HEK293 (cell line): ENCODE measurements at regions not wholly inside any gene's neighbourhood (a gene's known extent, or its start where the extent isn't known, plus 50 kb on each side); places are given as distances from the start of the nearest gene placed in this dataset.
"Not testable (repeated sequence)": the region's sequence is repeated elsewhere in the genome, so short reads cannot be mapped to it uniquely, and the experiment has no call there.

Source experiments
- CTCF ChIA-PET: fragments of 350-600 bp; formaldehyde crosslinking; extraction: SDS; loops from one replicate; lab custom pipeline; 2021; ENCODE audit warnings: antibody characterized with exemption; lab: Yijun Ruan, JAX
- POLR2A ChIA-PET: fragments of 300-600 bp; formaldehyde crosslinking; extraction: SDS; loops from one replicate; lab custom pipeline; 2020; ENCODE audit warnings: antibody characterized with exemption, inconsistent platforms; lab: Yijun Ruan, JAX
- H3K27ac ChIP-seq: fragments of 200-500 bp; sonication (Bioruptor generic); 2 replicates; pipeline ENCODE4 v1.5.1; 2014; ENCODE audit warnings: low read depth, low read length, control low read depth, inconsistent platforms; ENCODE audit errors: extremely low read depth
- H3K36me3 ChIP-seq, 2 experiments: fragments of 200-500 bp in 1 of 2; sonication (Bioruptor generic) in 1 of 2; 1 replicate in 1 of 2; 2 replicates in 1 of 2; pipeline ENCODE4 v1.5.1; 2014 to 2017; ENCODE audit warnings: inconsistent platforms in 2 of 2, low read length in 2 of 2; ENCODE audit not compliant: control insufficient read depth in 2 of 2, insufficient read depth in 1 of 2
- H3K4me1 ChIP-seq: fragments of 200-500 bp; sonication (Bioruptor generic); 2 replicates; pipeline ENCODE4 v1.5.1; 2014; ENCODE audit warnings: mild to moderate bottlenecking, low read length, inconsistent platforms; ENCODE audit not compliant: control insufficient read depth, insufficient read depth
- H3K4me3 ChIP-seq: 2 replicates; pipeline ENCODE4 v1.5.1; 2011; ENCODE audit warnings: low read depth, mild to moderate bottlenecking, control low read depth, low read length, moderate library complexity
- H3K9me3 ChIP-seq: fragments of 200-500 bp; sonication (Bioruptor generic); 2 replicates; pipeline ENCODE4 v1.5.1; 2014; ENCODE audit warnings: low read depth, low read length, inconsistent platforms; ENCODE audit not compliant: control insufficient read depth, insufficient read depth
- GFI1B ChIP-seq: fragments of 450-650 bp; formaldehyde crosslinking; IDR thresholded peaks from 2 replicates; pipeline ENCODE4 v1.5.1; 2016; ENCODE audit warnings: missing biosample characterization, missing genetic modification characterization
- HOXA7 ChIP-seq: sonication (generic); formaldehyde crosslinking; IDR thresholded peaks from 2 replicates; pipeline ENCODE4 v1.8.1; 2022; ENCODE audit warnings: missing genetic modification reagents, borderline replicate concordance
- SP3 ChIP-seq: fragments of 450-650 bp; formaldehyde crosslinking; IDR thresholded peaks from 2 replicates; pipeline ENCODE4 v1.5.1; 2016; ENCODE audit warnings: missing biosample characterization, missing genetic modification characterization
- TRIM28 ChIP-seq: IDR thresholded peaks from 2 replicates; pipeline ENCODE4 v1.6.1; 2011; ENCODE audit warnings: low read length, control low read depth, borderline replicate concordance
- ZBTB1 ChIP-seq: fragments of 450-650 bp; formaldehyde crosslinking; IDR thresholded peaks from 2 replicates; pipeline ENCODE4 v1.5.1; 2016; ENCODE audit warnings: missing biosample characterization, missing genetic modification characterization
- ZBTB11 ChIP-seq: fragments of 450-650 bp; formaldehyde crosslinking; conservative IDR thresholded peaks from 2 replicates; pipeline ENCODE4 v1.5.1; 2016; ENCODE audit warnings: low read depth, missing biosample characterization, missing genetic modification characterization
- ZBTB44 ChIP-seq: fragments of 450-650 bp; IDR thresholded peaks from 2 replicates; pipeline ENCODE4 v1.5.1; 2018; ENCODE audit warnings: missing biosample characterization, mild to moderate bottlenecking, missing genetic modification characterization
- ZBTB8A ChIP-seq: fragments of 450-650 bp; formaldehyde crosslinking; IDR thresholded peaks from 2 replicates; pipeline ENCODE4 v1.5.1; 2016; ENCODE audit warnings: missing biosample characterization, missing genetic modification characterization
- ZFHX2 ChIP-seq: fragments of 450-650 bp; formaldehyde crosslinking; conservative IDR thresholded peaks from 2 replicates; pipeline ENCODE4 v1.5.1; 2016; ENCODE audit warnings: missing biosample characterization, missing genetic modification characterization
- ZNF138 ChIP-seq: fragments of 450-650 bp; formaldehyde crosslinking; IDR thresholded peaks from 2 replicates; pipeline ENCODE4 v1.5.1; 2016; ENCODE audit warnings: missing biosample characterization, missing genetic modification characterization, borderline replicate concordance
- ZNF140 ChIP-seq: fragments of 450-650 bp; formaldehyde crosslinking; IDR thresholded peaks from 2 replicates; pipeline ENCODE4 v1.5.1; 2016; ENCODE audit warnings: missing biosample characterization, missing genetic modification characterization
- ZNF202 ChIP-seq: fragments of 450-650 bp; formaldehyde crosslinking; IDR thresholded peaks from 2 replicates; pipeline ENCODE4 v1.5.1; 2016; ENCODE audit warnings: missing biosample characterization, missing genetic modification characterization, borderline replicate concordance
- ZNF341 ChIP-seq: fragments of 450-650 bp; formaldehyde crosslinking; IDR thresholded peaks from 2 replicates; pipeline ENCODE4; 2016; ENCODE audit warnings: low read depth, missing biosample characterization, missing genetic modification characterization
- ZNF426 ChIP-seq: fragments of 450-650 bp; formaldehyde crosslinking; IDR thresholded peaks from 2 replicates; pipeline ENCODE4 v1.5.1; 2017; ENCODE audit warnings: missing biosample characterization, missing genetic modification characterization, mild to moderate bottlenecking, inconsistent platforms, moderate library complexity
- ZNF555 ChIP-seq: fragments of 450-650 bp; formaldehyde crosslinking; conservative IDR thresholded peaks from 2 replicates; pipeline ENCODE4 v1.5.1; 2017; ENCODE audit warnings: missing biosample characterization, mild to moderate bottlenecking, missing genetic modification characterization, inconsistent platforms
- ZNF558 ChIP-seq: fragments of 450-650 bp; formaldehyde crosslinking; IDR thresholded peaks from 2 replicates; pipeline ENCODE4 v1.5.1; 2016; ENCODE audit warnings: missing biosample characterization, missing genetic modification characterization
- ZNF623 ChIP-seq: fragments of 450-650 bp; formaldehyde crosslinking; IDR thresholded peaks from 2 replicates; pipeline ENCODE4 v1.5.1; 2016; ENCODE audit warnings: missing biosample characterization, missing genetic modification characterization
- ZNF777 ChIP-seq: fragments of 450-650 bp; formaldehyde crosslinking; IDR thresholded peaks from 2 replicates; pipeline ENCODE4 v1.5.1; 2017; ENCODE audit warnings: missing biosample characterization, missing genetic modification characterization, borderline replicate concordance
- ZNF785 ChIP-seq: fragments of 450-650 bp; formaldehyde crosslinking; IDR thresholded peaks from 2 replicates; pipeline ENCODE4 v1.5.1; 2016; ENCODE audit warnings: missing biosample characterization, missing genetic modification characterization
- ZNF791 ChIP-seq: fragments of 450-650 bp; formaldehyde crosslinking; IDR thresholded peaks from 2 replicates; pipeline ENCODE4 v1.5.1; 2016; ENCODE audit warnings: missing biosample characterization, missing genetic modification characterization
- ZNF843 ChIP-seq: fragments of 450-650 bp; formaldehyde crosslinking; IDR thresholded peaks from 2 replicates; pipeline ENCODE4 v1.5.1; 2016; ENCODE audit warnings: missing biosample characterization, missing genetic modification characterization
- TF ChIP-seq, protein P1 (sequence below): fragments of 450-650 bp; formaldehyde crosslinking; IDR thresholded peaks from 2 replicates; pipeline ENCODE4 v1.5.1; 2016; ENCODE audit warnings: missing biosample characterization, missing genetic modification characterization

DNA sequence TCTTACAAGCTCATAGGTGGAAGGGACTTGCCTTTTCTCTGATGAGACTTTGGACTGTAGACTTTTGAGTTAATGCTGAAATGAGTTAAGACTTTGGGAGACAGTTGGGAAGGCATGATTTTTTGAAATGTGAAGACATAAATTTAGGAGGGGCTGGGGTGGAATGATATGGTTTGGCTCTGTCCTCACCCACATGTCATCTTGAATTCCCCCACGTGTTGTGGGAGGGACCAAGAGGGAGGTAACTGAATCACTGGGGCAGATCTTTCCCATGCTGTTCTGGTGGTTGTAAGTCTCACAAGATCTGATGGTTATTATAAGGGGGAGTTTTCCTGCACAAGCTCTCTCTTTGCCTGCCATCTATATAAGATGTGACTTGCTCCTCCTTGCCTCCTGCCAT is 777.9 kb downstream of the CENPC start:
- no peaks in the 10 kb centered on the region for H3K36me3 ChIP-seq
- POLR2A ChIA-PET: no interaction called here
- TF ChIP-seq ZNF785 (tag by site-specific recombination) (no peak), HOXA7 (CRISPR knock-in tag) (no peak), ZNF138 (tag by site-specific recombination) (no peak), ZNF791 (no peak), ZNF843 (no peak), TRIM28 (no peak)
- CTCF ChIA-PET: no interaction called here
- H3K27ac ChIP-seq: no peak overlapping the region
- no peaks in the 10 kb centered on the region for H3K4me1 ChIP-seq
- no peaks in the 10 kb centered on the region for H3K9me3 ChIP-seq
- no peak overlapping the region for H3K4me3 ChIP-seq

DNA sequence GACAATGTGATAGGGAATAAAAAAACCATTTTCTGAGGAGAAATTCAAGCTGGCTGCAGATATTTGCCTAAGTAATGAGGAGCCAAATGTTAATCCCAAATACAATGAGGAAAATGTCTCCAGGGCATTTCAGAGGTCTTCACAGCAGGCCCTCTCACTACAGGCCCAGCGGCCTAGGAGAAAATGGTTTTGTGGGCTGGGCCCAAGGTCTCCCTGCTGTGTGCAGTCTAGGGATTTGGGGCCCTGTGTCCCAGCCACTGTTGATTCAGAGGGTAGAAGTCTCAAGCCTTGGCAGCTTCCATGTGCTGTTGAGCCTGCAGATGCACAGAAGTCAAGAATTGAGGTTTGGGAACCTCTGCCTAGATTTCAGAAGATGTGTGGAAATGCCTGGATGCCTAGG is 778.7 kb downstream of the CENPC start:
- ChIA-PET POLR2A (interaction anchor here (0.6 kb wide), 1 partner anchor 378 kb away, joined by 4 read pairs; no protein-coding TSS in a partner anchor), CTCF (no interaction called here)
- H3K4me3 ChIP-seq: no peak overlapping the region
- H3K4me1 ChIP-seq: no peaks in the 10 kb centered on the region
- no peak for TF ChIP-seq SP3 (tag by site-specific recombination)
- no peak for TF ChIP-seq ZBTB1
- TF ChIP-seq ZNF777 (tag by site-specific recombination): no peak
- TF ChIP-seq, protein P1, sequence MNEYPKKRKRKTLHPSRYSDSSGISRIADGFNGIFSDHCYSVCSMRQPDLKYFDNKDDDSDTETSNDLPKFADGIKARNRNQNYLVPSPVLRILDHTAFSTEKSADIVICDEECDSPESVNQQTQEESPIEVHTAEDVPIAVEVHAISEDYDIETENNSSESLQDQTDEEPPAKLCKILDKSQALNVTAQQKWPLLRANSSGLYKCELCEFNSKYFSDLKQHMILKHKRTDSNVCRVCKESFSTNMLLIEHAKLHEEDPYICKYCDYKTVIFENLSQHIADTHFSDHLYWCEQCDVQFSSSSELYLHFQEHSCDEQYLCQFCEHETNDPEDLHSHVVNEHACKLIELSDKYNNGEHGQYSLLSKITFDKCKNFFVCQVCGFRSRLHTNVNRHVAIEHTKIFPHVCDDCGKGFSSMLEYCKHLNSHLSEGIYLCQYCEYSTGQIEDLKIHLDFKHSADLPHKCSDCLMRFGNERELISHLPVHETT (tag by site-specific recombination): no peak
- TF ChIP-seq ZFHX2 (tag by site-specific recombination): no peak
- TF ChIP-seq GFI1B: no peak
- no peaks in the 10 kb centered on the region for H3K9me3 ChIP-seq
- no peaks in the 10 kb centered on the region for H3K36me3 ChIP-seq
- H3K27ac ChIP-seq: no peak overlapping the region

DNA sequence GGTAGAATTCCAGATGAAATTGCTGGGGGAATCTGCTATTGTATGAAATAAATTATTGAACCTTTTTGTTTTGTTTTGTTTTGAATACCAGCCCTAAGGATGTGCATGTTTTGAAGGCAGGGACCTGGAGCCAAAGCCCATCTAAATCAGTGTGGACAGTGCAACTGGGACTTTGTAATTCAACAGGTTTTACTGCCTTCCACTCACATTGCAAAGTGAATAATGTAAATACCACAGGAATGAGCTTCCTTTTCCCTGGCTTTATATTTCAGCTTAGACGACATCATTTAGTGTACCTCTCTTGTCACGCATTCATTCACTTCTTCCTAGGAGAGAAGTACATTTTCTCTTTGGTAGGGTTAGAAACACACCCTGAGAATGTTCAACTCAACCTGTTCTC is 795.0 kb downstream of the CENPC start:
- POLR2A ChIA-PET: no interaction called here
- no peaks in the 10 kb centered on the region for H3K4me1 ChIP-seq
- TF ChIP-seq ZNF555: no peak
- no peak for TF ChIP-seq ZBTB44
- CTCF ChIA-PET: no interaction called here
- H3K9me3 ChIP-seq: no peaks in the 10 kb centered on the region
- no peak overlapping the region for H3K4me3 ChIP-seq
- no peak overlapping the region for H3K27ac ChIP-seq
- no peaks in the 10 kb centered on the region for H3K36me3 ChIP-seq

- H3K36me3 ChIP-seq, H3K27ac ChIP-seq, H3K4me3 ChIP-seq, H3K9me3 ChIP-seq, POLR2A ChIA-PET, H3K4me1 ChIP-seq: not testable (repeated sequence)
- CTCF ChIA-PET: interaction anchor here (0.6 kb wide), 2 partner anchors 11 to 38 kb away, joined by 3 read pairs; no protein-coding TSS in a partner anchor
- TF ChIP-seq ZNF426 (tag by site-specific recombination): peak; percentile 65
- peak; percentile 58; the same call in 1 of the 2 replicates for TF ChIP-seq ZNF202
- peak; percentile 51; the same call in 1 of the 2 replicates for TF ChIP-seq ZBTB8A (tag by site-specific recombination)
- 0 out of 2 replicates have a peak, but pooled peaks have one; percentile 11 for TF ChIP-seq ZNF341 (tag by site-specific recombination)
- TF ChIP-seq ZNF140 (tag by site-specific recombination): peak; percentile 47; the same call in 1 of the 2 replicates
- peak; percentile 41; the same call in 1 of the 2 replicates for TF ChIP-seq ZNF623 (tag by site-specific recombination)
- 0 out of 2 replicates have a peak, but pooled peaks have one; percentile 24 for TF ChIP-seq ZNF558
- TF ChIP-seq ZBTB11 (tag by site-specific recombination): peak; percentile 54; the same call in 1 of the 2 replicates
Measured at GRCh38 chr4:66746918-66747317, 798.4 kb downstream of the CENPC start.
